G401.6 (cell line): ENCODE measurements at regions not wholly inside any gene's neighbourhood (a gene's known extent, or its start where the extent isn't known, plus 50 kb on each side); places are given as distances from the start of the nearest gene placed in this dataset.

ENCODE experiments used
- FAIRE-seq: peaks from 2 replicates; lab custom pipeline; 2012; peaks lifted over from hg19 to GRCh38; lab: Jason Lieb, UNC

DNA sequence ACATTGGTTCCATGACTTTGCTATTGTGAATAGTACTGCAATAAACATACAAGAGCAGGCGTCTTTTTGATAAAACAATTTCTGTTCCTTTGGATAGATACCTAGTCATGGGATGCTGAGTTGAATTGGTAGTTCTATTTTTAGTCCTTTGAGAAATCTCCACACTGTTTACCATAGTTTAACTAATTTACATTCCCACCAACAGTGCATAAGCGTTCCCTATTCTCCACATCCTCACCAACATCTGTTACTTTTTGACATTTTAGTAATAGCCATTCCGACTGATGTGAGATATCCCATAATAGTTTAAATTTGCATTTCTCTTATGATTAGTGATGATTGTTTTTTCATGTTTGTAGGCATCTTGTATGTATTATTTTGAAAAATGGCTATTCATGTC is 707.0 kb downstream of the SORCS1 start:
- FAIRE-seq, result no peak

DNA sequence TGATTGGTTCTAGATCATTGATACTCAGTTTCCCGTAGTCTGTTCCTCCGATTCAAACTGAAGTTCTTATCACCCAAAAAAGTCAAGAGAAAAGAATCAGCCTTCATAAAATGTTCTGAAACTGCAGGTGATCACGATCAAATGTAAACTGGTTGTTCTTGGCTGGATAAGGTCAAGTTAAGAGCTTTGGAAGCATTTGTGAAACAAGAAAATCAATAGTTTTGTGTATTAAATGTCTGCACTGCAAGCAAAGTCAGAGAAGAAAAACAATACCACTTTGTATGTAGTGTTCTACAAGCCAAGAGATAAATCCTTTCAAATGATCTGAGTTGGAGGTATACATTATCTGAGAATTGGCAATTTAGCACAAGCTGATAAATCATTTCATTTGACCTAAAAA is 710.3 kb downstream of the SORCS1 start:
- no peak for FAIRE-seq

DNA sequence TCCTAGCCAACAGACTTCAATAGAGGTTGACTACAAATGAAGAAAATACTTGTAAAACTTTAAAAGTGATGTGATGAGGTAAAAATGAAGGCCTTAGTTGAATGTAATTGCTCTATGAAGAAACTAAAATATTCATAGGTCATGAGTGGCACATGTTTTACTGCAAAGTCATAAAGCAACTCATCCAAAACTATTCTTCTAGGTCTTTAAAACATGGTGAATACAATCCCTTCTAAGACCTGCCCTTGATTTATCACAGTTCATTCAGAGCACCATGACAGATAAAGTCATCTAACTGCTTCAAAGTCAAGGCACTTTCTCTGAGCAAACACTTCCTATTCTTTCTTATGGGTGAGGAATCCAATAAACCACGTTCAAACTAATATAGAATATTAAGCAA is 713.5 kb downstream of the SORCS1 start:
- FAIRE-seq, result no peak

DNA sequence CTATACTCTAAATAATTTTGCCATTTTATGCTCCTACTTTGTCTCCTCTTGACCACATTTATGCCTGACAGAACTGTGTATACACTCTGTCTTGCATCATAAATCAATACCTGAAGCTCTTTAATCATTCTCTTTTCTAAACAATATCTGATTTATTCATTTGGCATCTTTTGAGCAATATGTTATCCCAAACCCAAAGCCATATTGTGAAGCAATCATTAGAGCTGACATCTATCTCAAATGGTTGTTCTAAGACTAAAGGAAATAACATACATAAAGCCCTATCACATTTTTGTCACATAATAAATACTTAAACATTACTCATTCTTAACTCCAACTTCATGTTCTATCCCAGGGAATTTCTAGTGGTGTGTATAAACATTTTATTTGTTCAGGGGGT is 717.6 kb downstream of the SORCS1 start:
- no peak for FAIRE-seq

DNA sequence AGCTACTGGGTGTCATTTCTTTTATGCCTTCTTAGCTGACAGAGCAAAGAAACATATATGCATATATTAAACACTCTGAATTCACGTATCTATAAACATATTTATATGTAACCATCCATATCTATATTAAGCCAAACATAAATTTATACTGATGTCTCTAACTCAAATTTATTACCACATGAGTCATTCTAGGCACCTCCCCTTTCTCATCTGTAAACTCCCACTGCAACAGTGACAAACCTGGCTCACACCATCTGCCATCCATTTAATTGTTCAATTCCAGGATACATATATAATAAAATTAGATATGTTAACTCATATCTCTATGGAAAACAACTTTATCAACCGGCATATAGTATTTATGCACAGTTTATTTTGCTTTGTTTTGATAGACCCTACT is 722.3 kb downstream of the SORCS1 start:
- no peak for FAIRE-seq

DNA sequence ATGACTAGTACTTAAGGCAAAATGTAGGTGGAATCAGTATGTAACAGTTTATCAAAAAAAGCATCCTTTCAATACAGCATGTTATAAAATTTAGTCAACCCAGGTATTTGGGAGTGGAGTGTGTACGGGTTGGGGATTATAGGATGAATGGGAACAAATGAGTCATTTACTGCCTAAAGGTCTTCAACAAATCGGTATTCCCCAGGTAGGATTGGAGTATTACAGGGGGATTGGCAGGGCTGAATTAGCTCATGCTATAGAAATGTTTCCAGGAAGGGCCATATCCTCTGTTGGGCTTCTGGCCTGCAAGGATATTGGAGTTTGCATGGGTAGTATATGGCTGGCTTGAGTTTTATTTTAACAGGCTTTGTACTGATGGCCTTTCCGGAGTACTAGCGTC is 723.7 kb downstream of the SORCS1 start:
- no peak for FAIRE-seq

DNA sequence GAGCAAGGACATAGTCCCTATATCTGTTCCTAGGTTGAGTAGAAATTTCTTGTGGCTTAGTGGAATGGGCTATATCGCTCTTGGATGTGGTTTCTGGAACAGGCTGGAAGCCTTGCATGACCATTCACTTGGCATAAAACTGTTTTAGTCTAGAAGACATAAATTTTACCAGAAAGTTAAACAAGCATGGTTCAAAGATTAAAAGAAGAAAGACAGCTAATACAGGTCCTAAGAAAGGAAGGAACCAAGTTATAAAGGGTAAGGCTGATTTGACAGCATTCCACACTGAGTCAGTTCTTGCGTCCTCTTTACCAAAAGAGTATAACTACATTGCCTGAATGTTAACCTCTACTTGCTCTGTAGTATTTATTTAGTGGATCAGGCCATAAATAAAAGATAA is 724.2 kb downstream of the SORCS1 start:
- FAIRE-seq, result no peak

DNA sequence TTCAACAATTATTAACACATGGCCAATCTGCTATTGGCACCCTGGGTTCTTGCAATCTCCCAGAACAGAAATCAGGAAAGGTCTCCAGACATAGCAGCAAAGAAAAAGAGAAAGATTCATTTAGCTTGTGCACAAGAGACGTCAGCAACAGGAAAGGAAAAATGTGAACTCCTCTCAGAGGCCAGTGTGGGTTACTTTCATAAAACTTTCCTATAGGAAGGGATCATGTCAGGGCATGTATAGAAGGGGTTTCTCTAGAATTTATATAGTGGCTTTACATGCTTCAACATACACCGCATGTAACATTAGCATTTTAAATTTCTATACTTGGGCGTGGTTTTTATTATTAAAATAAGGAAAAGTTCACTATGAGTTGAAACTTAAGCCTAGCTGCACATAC is 725.1 kb downstream of the SORCS1 start:
- FAIRE-seq, result no peak

DNA sequence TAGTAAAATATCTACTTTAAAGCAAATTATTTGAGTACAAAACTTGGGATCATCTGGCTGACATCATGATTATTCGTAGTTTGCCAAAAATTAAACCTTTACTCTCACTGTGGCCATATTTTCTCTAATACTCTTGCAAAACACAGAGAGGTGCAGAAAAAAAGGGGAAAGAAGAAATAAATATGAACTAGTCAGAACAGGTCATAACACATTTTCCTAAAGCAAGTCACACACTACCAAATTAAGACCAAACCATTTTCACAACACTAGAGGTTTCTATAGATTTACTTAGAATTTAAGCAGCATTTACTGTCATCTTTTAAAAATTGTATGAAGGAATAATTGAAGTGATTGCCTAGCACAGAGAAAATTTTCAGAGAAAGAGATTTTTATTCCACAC is 726.1 kb downstream of the SORCS1 start:
- FAIRE-seq, result no peak

DNA sequence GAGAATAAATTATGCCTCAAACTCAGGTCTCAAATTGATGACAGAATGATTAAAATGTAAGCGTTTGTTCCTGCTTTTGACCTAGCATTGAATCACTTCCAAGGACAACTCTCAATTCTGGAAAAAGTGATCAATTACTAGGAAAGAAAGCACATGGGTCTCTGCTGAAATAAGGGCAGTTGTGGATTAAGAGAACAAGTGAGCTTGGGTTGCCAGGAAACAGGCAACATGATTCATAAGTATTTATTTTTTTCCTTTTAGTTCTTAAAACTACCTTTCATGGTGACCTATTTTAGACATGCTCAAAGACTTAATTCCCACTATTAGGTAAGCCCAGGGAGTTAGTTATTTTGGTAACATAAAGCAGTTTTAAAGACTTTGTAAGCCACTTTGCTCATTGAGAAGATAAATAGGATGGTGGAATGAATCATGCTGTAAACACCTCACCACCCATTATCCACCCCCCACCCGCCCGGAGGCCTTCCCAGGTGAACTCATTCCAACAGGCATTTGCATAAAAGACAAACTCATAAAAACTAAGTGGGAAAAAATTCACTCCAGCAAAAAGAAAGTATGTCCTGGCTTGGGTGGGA is 728.3 kb downstream of the SORCS1 start:
- no peak for FAIRE-seq

DNA sequence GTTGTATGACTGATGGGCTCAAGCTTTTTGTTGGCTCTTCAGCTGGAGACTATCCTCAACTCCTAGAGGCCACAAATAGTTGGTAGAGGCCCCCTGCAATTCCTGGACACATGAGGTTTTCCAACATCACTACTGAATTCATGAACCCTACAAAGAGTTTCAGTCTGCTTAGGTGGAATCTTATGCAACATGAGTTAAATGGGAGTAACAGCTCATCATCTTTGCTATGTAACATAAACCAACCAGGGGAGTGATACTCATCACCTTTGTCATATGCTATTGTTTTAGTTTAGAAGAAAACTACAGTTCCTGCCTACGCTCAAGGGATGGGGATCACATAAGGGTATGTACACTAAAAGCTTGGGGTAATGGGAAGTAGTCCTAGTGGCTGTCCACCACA is 729.4 kb downstream of the SORCS1 start:
- no peak for FAIRE-seq

DNA sequence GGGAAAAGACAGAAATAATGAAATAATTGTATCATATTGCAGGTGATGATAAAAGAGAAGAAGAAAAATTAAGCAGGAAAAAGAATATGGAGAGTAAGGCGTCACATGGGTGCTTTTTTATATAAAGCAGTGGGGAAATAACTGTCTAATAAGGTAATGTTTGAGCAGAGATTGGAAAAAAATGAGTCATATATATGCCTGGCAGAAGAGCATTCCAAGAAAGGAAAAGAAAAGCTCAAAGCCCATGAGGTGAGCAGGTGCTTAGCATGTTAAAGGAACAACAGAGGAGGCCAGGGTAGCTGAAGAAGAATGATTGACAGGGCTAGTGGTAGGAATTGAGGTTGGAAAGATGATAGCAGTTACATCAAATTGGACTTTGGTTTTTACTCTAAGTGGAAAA is 739.5 kb downstream of the SORCS1 start:
- FAIRE-seq, result no peak

DNA sequence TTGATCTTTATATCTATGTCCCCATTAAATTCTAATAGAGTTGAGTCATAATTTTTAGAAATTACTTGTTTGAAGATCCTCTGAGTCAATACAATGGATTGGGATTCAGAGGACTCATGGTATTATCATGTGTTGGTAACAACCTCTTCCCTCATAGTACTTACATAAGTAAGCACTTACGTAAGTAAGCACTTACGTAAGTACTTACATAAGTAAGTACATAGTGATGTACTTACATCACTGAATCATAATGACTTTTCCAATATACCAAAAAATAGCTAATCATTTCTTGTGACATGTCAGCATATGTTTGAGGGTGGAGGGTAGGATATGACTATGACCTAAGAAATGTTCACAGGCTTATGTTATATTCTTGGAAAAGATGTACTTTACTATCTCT is 740.5 kb downstream of the SORCS1 start:
- FAIRE-seq, result no peak

DNA sequence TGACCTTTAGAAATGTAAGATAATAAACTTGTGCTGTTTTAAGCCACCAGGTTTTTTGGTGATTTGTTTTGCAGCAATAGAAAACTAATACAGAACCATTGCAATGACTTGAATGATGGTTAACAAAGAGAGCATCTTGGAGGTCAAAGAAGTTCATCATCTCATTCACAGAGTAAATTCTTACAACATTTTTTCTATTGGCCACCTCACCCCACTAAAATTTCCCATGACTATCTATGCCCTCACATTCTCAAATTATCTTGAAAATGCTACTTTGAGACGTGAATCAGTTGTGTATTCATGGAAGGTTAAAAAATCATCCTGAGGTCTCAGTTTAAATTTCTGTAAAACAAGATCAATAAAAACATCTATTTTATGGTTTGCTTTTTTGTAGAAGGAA is 754.2 kb downstream of the SORCS1 start:
- FAIRE-seq, result no peak

DNA sequence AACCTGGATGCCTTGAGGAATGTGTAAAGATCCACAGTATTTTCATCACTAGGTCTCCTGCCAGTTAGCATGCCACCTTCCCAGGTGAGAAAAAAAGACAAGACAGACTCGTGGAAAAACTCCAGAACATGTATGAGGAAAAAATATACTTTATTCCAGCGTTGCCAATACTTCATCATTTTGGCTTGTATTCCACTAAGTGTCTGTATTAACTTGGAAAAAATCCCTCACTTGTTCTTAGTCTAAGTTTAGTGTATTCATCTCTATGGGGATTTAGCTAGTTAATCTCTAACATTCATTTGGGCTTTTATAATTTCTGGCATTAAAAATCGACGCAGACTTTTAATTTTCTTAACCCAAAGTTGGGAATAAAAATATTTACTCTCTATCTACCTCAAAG is 759.4 kb downstream of the SORCS1 start:
- FAIRE-seq, result no peak

DNA sequence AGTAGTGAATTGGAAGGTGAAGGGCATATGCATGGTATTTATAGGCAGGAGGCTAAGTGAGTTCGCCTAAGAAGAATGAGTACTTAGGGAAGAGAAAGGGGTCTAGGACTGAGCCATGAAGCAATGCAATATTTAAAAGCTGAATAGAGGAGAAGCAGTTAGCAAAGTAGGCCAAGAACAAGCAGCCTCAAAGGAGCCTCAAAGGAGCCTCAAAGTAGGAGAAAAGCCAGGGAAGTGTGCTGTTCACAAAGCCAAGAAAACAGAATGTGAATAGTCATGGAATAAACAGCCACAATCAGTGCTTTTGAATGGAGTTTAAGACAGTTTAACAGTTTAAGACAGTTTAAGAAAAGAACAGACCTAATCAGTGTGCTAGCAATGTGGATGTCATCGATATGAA is 762.0 kb downstream of the SORCS1 start:
- no peak for FAIRE-seq

DNA sequence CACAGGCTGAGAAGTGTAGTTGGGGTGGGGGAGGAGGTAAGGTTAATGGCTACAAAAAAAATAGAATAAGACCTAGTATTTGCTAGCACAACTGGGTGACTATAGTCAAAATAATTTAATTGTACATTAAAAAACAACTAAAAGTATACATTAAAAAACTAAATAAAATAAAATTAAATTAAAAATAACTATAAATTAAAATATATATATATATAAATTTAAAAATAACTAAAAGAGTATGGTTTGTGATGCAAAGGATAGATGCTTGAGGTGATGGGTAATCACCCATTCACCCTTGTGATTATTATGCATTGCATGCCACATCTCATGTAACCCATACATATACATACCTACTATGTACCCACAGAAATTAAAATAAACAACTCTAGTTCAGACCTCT is 762.5 kb downstream of the SORCS1 start:
- FAIRE-seq, result no peak

DNA sequence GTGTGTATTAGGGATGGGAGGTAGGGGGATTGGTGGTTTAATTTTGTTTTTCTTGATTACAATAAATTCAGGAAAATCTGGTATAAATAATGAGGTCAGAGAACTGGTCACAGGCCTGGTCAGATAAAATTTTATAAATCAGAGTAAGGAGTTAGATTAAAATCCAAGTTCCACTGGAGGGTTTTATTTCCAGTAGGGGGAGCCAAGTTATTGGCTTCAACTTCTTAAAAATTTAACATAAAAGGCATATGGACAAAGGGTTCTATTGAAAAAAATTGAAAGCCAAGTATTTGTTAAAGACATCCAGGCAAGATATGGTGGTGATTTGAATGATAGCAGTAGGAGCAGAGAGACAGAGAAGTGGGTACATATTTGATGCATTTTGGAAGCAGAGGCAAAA is 763.3 kb downstream of the SORCS1 start:
- no peak for FAIRE-seq

DNA sequence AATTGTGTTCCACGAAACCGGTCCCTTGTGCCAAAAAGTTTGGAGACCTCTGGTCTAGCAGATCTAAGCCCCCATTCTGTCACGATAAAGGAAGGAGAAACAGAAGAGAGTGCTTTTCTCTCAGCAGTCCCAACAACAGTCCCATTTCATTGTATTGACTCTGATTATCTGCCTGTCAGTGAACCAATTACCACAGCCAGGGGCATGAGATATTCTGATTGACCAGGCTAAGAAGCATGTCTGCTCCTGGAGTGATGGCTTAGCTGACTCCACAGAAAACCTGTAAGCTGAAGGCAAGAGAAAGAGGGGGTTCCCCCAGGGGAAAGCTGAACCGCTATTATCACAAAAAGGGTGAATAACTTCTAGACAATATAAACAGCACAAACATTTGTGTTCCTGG is 765.4 kb downstream of the SORCS1 start:
- no peak for FAIRE-seq

DNA sequence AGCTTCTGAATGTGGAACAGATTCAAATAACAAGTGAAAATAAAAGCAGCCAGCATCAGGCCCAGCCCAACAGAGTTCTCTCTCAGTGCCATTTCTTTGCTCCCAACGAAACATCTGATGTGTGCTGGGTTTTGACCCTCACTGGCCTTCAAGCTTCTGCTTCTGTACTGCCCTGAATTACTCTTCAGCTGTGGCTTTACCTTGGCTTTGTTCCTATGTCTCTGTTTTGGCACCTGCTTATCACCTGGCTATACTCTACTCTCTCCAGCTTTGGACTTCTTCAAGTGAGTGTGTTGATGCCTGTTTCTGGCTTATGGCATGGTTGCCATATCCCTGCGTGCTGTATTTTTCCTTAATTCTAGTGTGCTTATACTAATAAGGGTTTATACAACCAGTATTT is 768.3 kb downstream of the SORCS1 start:
- no peak for FAIRE-seq

DNA sequence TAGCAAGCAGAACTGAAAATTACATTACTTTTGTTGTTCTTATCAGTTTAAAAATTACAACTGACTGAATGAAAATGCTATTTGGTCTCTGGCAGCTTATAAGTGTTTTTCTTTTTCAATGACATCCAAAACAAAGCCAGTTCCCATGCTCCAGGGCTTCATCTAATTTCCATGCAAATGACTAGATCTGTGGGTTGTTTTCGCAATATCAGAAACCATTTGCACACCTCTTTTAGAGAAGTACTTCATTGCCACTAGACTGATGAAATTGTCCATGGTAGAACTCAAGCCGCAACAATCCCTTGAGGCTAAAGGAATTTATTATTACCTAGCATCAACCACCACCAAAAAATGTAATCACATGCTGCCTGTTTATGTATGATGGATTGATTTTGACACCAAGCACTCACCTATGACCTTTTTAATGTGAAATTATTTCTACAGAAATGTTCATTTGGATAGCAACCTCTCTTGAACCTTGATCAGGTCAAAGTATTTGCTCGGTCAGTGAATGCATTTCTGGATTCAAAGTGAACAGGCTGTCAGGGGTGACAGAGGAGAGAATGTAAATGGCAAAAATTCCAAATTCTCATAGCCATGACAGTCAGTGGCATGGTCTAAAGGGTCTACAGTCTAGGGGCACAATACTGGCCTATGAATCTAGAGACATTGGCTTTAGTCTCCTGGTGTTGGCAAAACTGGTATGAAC is 769.3 kb downstream of the SORCS1 start:
- no peak for FAIRE-seq

DNA sequence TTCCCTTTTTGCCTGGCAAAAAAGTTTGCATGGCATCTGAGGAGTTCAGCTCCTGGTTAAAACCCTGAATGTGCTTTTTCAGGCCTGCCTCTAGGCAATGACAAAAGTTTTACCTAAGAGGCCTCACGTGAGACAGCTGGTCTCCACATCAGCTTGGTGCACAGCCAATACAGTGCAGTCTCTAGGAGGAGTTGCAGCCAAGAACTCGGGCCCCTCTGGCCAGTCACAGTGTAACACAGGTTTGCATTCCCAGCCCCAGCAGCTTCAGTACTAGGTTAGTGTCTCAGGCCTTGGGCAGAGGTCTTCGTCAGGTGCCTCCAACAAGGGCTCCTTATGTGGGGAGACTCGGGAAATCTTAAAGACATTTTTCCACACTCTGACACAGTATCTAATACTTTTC is 771.7 kb downstream of the SORCS1 start:
- no peak for FAIRE-seq

DNA sequence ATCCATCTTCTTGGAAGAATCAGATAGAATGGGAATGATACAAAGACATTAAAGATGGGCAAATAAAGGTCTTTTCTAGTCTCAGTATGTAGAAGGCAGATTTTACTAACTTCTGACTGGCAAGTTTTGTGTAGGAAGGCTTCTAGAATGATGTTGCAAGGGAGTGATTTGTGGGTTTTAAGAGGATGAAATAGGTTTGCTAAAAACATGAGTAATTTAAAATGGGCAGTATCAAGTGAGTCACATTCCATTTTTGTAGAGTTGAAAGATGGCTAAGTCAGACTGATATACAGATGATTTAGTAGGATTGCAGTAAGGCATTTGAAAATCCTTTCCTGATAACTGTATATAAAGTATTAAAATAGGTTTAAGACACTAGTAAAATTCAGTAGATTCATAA is 777.4 kb downstream of the SORCS1 start:
- no peak for FAIRE-seq

DNA sequence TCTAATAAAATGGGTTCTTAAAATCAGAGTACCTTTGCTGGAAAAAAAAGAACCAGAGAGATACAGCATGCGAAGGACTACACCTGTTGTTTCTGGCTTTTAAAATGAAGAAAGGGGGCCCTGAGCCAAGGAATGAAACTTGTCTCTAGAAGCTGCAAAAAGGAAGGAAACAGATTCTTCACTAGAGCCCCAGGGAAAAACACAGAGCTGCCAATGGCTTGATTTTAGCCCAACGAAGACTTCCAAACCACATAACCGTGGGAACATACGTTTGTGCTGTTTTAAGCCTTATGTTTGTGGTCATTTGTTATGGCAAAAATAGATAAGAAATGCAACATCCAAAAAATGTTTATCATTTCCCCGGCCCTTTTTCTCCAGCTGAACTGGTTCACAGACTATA is 780.0 kb downstream of the SORCS1 start:
- no peak for FAIRE-seq

DNA sequence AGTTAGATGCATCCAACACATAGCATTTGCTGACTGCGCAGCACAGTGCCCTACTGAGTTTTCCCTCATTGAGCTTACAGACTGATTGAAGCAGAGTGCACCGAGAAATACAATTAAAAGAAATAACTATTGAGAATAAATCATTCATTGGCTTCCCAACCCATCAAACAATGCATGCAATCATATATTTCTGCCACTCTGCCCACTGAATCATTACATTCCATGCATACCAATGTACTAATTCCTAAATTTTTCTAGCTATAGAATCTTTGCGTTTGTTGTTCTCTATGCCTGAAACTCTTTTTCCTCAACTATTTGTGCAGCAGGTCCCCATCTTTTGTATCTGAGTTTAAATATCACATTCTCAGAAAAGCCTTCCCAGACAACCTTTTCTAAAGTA is 783.8 kb downstream of the SORCS1 start:
- FAIRE-seq, result no peak
